SK-N-SH treated with all-trans-retinoic acid at 6 μM for 48 hours (cell line): ENCODE measurements at regions not wholly inside any gene's neighbourhood (a gene's known extent, or its start where the extent isn't known, plus 50 kb on each side); places are given as distances from the start of the nearest gene placed in this dataset.

Experiments
- ARNTL ChIP-seq: fragments of 450-650 bp; formaldehyde crosslinking; IDR thresholded peaks from 2 replicates; pipeline ENCODE4 v1.5.0; 2020; ENCODE audit warnings: low read depth, mild to moderate bottlenecking, moderate library complexity, borderline replicate concordance
- CSDC2 ChIP-seq: fragments of 250-450 bp; sonication (Bioruptor Pico); IDR thresholded peaks from 2 replicates; pipeline ENCODE4 v1.5.0; 2020; ENCODE audit warnings: mild to moderate bottlenecking, moderate library complexity
- GLIS3 ChIP-seq: fragments of 250-450 bp; sonication (Bioruptor Pico); IDR thresholded peaks from 2 replicates; pipeline ENCODE4 v1.5.0; 2020; ENCODE audit warnings: mild to moderate bottlenecking, moderate library complexity
- PPARA ChIP-seq: fragments of 250-450 bp; sonication (Bioruptor Pico); IDR thresholded peaks from 2 replicates; pipeline ENCODE4 v1.5.0; 2020; ENCODE audit warnings: mild to moderate bottlenecking, borderline replicate concordance
- ZNF8 ChIP-seq: fragments of 450-650 bp; formaldehyde crosslinking; IDR thresholded peaks from 2 replicates; pipeline ENCODE4 v1.5.0; 2020; ENCODE audit warnings: mild to moderate bottlenecking, moderate library complexity
- TF ChIP-seq, protein P1 (sequence below): fragments of 250-450 bp; sonication (Bioruptor Pico); IDR thresholded peaks from 2 replicates; pipeline ENCODE4 v1.8.0; 2020; ENCODE audit warnings: mild to moderate bottlenecking, moderate library complexity, borderline replicate concordance

DNA sequence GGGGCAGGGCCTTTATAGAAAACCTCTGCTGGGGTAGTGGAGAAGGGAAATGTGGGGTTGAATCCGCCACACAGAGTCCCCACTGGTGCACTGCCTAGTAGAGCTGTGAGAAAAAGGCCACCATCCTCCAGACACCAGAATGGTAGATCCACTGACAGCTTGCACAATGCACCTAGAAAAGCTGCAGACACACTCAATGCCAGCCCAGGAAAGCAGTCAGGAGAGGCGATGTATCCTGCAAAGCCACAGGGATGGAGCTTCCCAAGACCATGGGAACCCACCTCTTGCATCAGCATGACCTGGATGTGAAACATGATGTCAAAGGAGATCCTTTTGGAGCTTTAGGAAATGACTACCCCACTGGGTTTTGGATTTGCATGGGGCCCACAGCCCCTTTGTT, 958.0 kb upstream of the MIR17HG start:
- TF ChIP-seq ZNF8 (CRISPR knock-in tag) (no peak), ARNTL (CRISPR knock-in tag) (no peak), GLIS3 (CRISPR knock-in tag) (no peak), CSDC2 (no peak), PPARA (CRISPR knock-in tag) (no peak)
- TF ChIP-seq, protein P1, sequence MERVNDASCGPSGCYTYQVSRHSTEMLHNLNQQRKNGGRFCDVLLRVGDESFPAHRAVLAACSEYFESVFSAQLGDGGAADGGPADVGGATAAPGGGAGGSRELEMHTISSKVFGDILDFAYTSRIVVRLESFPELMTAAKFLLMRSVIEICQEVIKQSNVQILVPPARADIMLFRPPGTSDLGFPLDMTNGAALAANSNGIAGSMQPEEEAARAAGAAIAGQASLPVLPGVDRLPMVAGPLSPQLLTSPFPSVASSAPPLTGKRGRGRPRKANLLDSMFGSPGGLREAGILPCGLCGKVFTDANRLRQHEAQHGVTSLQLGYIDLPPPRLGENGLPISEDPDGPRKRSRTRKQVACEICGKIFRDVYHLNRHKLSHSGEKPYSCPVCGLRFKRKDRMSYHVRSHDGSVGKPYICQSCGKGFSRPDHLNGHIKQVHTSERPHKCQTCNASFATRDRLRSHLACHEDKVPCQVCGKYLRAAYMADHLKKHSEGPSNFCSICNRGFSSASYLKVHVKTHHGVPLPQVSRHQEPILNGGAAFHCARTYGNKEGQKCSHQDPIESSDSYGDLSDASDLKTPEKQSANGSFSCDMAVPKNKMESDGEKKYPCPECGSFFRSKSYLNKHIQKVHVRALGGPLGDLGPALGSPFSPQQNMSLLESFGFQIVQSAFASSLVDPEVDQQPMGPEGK (CRISPR knock-in tag) = no peak
